ENCODE measurements at regions not wholly inside any gene's neighbourhood (a gene's known extent, or its start where the extent isn't known, plus 50 kb on each side); places are given as distances from the start of the nearest gene placed in this dataset.

DNA sequence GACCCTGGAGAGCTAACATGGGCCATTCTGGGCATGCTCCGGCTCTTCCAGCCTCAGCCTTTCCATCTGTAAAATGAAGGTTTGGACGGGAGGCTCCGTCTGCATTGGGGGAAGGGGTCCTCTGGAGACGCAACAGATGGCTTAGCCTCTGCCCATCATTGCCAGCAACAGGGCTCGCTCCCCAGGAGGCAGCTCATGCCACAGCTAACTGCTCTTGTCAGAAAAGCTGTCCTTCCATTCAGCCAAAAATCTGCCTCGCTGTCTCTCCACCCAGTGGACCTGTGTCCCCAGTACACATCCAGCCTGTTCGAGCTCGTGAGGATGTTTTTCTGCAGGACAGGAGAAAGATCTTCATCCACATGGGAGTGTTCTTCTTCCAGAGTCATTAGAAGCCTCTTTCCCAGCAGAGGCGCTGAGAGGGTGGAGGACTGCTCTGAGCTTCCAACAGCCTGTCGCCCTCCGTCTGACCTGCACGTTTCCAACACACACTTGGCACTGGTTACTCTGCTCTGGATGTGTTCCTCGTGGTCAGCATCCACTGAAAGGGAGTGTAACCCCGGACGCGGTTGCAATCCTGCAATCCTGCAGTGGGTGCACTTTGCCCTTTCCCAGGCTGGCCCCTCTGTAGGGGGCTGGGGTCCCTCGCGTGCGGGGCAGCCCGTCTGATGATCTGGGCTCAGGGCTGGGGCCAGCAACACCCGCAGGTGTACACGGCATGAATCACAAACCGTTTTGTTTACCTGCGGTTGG is 1340.9 kb downstream of the TBC1D22A start:
- Histone ChIP-seq H3K27me3 (ENCODE audit: control insufficient read depth, insufficient read depth, low read length) (no peaks in the 10 kb centered on the region), H3K36me3 (ENCODE audit: control insufficient read depth, insufficient read depth, low read length) (no peaks in the 10 kb centered on the region), H3K4me3 (ENCODE audit: low read length) (no peak overlapping the region), H3K4me1 (ENCODE audit: control insufficient read depth, insufficient read depth, low read length) (no peaks in the 10 kb centered on the region), H3K9ac (ENCODE audit: low read length) (no peak overlapping the region), H3K27ac (ENCODE audit: low read depth, low read length) (no peak overlapping the region)

DNA sequence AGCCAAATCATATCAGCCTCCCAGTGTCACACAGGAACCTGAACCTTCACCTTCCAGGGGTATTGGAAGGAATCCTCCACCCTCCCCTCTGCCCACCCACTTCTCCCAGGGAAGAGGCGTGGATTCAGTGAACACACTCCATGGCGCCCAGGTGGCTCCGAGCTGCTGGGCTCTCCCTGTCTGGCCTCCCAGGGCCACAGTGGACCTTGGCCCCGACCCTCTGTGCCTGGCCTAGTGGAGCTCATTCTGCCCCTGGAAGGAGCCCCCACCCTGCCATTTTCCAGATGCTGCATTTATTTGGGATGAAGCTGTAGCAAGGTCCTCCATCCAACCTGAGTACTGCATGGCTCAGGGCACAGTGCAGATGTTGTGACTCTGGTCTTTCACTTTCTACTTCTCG is 1340.1 kb downstream of the TBC1D22A start:
- Histone ChIP-seq H3K4me1 (ENCODE audit: control insufficient read depth, insufficient read depth, low read length) (no peaks in the 10 kb centered on the region), H3K27ac (ENCODE audit: low read depth, low read length) (no peak overlapping the region), H3K36me3 (ENCODE audit: control insufficient read depth, insufficient read depth, low read length) (no peaks in the 10 kb centered on the region), H3K9ac (ENCODE audit: low read length) (no peak overlapping the region), H3K4me3 (ENCODE audit: low read length) (no peak overlapping the region), H3K27me3 (ENCODE audit: control insufficient read depth, insufficient read depth, low read length) (no peaks in the 10 kb centered on the region)

- no peak overlapping the region for H3K4me3 ChIP-seq (ENCODE audit: low read length)
- no peaks in the 10 kb centered on the region for H3K4me1 ChIP-seq (ENCODE audit: control insufficient read depth, insufficient read depth, low read length)
- H3K9ac ChIP-seq (ENCODE audit: low read length), result no peak overlapping the region
- no peaks in the 10 kb centered on the region for H3K36me3 ChIP-seq (ENCODE audit: control insufficient read depth, insufficient read depth, low read length)
- H3K27ac ChIP-seq (ENCODE audit: low read depth, low read length), result no peak overlapping the region
- no peaks in the 10 kb centered on the region for H3K27me3 ChIP-seq (ENCODE audit: control insufficient read depth, insufficient read depth, low read length)
Measured at GRCh38 chr22:48101704-48102103, 1339.3 kb downstream of the TBC1D22A start.

GRCh38 chr22:48100685-48101417 is 1338.4 kb downstream of the TBC1D22A start:
- no peaks in the 10 kb centered on the region for H3K36me3 ChIP-seq (ENCODE audit: control insufficient read depth, insufficient read depth, low read length)
- H3K4me1 ChIP-seq (ENCODE audit: control insufficient read depth, insufficient read depth, low read length), result no peaks in the 10 kb centered on the region
- no peaks in the 10 kb centered on the region for H3K27me3 ChIP-seq (ENCODE audit: control insufficient read depth, insufficient read depth, low read length)
- no peak overlapping the region for H3K9ac ChIP-seq (ENCODE audit: low read length)
- no peak overlapping the region for H3K4me3 ChIP-seq (ENCODE audit: low read length)
- H3K27ac ChIP-seq (ENCODE audit: low read depth, low read length), result no peak overlapping the region

DNA sequence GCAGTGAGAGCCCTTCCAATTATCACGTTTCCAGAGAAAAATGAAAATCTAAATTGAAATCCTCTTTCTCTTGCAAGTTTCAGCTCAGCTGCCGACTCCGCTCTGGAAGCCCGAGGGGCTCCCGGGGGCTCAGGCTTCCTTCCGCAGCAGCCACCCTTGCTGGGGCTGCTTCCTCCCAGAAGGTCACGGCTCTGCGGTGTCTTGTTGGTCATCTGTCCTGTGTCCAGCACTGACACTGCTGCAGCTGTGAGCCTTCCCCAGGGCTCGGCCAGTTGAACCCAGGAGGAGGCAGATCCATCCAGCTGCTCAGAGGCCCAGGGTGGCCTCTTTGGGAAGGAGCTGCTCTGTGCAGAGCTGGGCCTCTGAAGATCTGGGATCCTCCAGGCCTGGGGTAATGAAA is 1337.2 kb downstream of the TBC1D22A start:
- no peak overlapping the region for H3K27ac ChIP-seq (ENCODE audit: low read depth, low read length)
- H3K4me1 ChIP-seq (ENCODE audit: control insufficient read depth, insufficient read depth, low read length), result no peaks in the 10 kb centered on the region
- no peaks in the 10 kb centered on the region for H3K27me3 ChIP-seq (ENCODE audit: control insufficient read depth, insufficient read depth, low read length)
- H3K9ac ChIP-seq (ENCODE audit: low read length), result no peak overlapping the region
- H3K4me3 ChIP-seq (ENCODE audit: low read length), result no peak overlapping the region
- no peaks in the 10 kb centered on the region for H3K36me3 ChIP-seq (ENCODE audit: control insufficient read depth, insufficient read depth, low read length)

- no peaks in the 10 kb centered on the region for H3K4me1 ChIP-seq (ENCODE audit: control insufficient read depth, insufficient read depth, low read length)
- H3K36me3 ChIP-seq (ENCODE audit: control insufficient read depth, insufficient read depth, low read length), result no peaks in the 10 kb centered on the region
- no peaks in the 10 kb centered on the region for H3K27me3 ChIP-seq (ENCODE audit: control insufficient read depth, insufficient read depth, low read length)
- no peak overlapping the region for H3K9ac ChIP-seq (ENCODE audit: low read length)
- H3K4me3 ChIP-seq (ENCODE audit: low read length), result no peak overlapping the region
- H3K27ac ChIP-seq (ENCODE audit: low read depth, low read length), result no peak overlapping the region
Measured at GRCh38 chr22:48099251-48099650, 1336.8 kb downstream of the TBC1D22A start.

DNA sequence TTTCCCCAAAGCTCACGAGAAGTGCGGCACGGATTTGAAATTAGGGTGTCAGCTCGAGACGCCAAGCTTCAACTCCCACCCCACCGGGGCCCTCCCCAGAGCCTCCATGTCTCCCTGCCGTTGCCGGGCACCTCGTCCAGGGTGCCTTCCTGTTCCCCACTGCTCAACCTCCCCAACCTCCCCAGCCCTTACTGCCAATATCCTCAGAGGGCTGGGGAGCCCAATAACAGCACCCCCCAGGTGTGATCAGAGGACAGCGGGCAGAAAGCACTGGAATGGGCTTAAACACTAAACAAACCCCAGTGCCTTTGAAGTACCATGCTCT is 1336.4 kb downstream of the TBC1D22A start:
- Histone ChIP-seq H3K9ac (ENCODE audit: low read length) (no peak overlapping the region), H3K27me3 (ENCODE audit: control insufficient read depth, insufficient read depth, low read length) (no peaks in the 10 kb centered on the region), H3K36me3 (ENCODE audit: control insufficient read depth, insufficient read depth, low read length) (no peaks in the 10 kb centered on the region), H3K4me3 (ENCODE audit: low read length) (no peak overlapping the region), H3K27ac (ENCODE audit: low read depth, low read length) (no peak overlapping the region), H3K4me1 (ENCODE audit: control insufficient read depth, insufficient read depth, low read length) (no peaks in the 10 kb centered on the region)

- Histone ChIP-seq H3K27me3 (ENCODE audit: control insufficient read depth, insufficient read depth, low read length) (no peaks in the 10 kb centered on the region), H3K4me3 (ENCODE audit: low read length) (no peak overlapping the region)
Measured at GRCh38 chr22:48098243-48098920, 1335.9 kb downstream of the TBC1D22A start.

DNA sequence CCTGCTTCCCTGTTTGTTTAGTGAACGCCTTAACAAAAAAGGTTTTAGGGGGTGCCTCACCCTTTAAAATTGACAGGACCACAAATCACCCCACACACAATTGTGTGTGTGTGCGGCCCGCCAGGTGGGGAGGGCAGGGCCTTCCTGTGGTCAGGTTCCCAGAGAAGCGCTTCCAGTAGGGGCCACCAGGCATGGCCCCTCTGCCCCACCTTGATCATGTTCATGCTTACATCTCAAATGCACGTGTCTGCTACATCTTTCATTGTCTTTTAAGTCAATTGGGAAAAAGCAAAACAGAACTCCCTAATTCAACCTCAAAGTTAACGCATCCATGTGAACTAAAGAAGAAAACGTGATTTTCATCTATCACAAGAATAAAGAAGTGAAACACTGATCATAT is 1335.3 kb downstream of the TBC1D22A start:
- Histone ChIP-seq H3K4me3 (ENCODE audit: low read length) (no peak overlapping the region), H3K27ac (ENCODE audit: low read depth, low read length) (no peak overlapping the region)

More at GRCh38 chr22:48098243-48098920, 1335.9 kb downstream of the TBC1D22A start:
- Histone ChIP-seq H3K9ac (ENCODE audit: low read length) (no peak overlapping the region), H3K36me3 (ENCODE audit: control insufficient read depth, insufficient read depth, low read length) (no peaks in the 10 kb centered on the region), H3K27ac (ENCODE audit: low read depth, low read length) (no peak overlapping the region), H3K4me1 (ENCODE audit: control insufficient read depth, insufficient read depth, low read length) (no peaks in the 10 kb centered on the region)

GRCh38 chr22:48096851-48097665 is 1334.6 kb downstream of the TBC1D22A start:
- H3K4me3 ChIP-seq (ENCODE audit: low read length), result no peak overlapping the region
- no peak overlapping the region for H3K27ac ChIP-seq (ENCODE audit: low read depth, low read length)
- H3K27me3 ChIP-seq (ENCODE audit: control insufficient read depth, insufficient read depth, low read length), result no peaks in the 10 kb centered on the region
- no peaks in the 10 kb centered on the region for H3K36me3 ChIP-seq (ENCODE audit: control insufficient read depth, insufficient read depth, low read length)
- H3K4me1 ChIP-seq (ENCODE audit: control insufficient read depth, insufficient read depth, low read length), result no peaks in the 10 kb centered on the region
- H3K9ac ChIP-seq (ENCODE audit: low read length), result no peak overlapping the region

More for the DNA sequence above, 1335.3 kb downstream of the TBC1D22A start:
- H3K9ac ChIP-seq (ENCODE audit: low read length), result no peak overlapping the region
- H3K4me1 ChIP-seq (ENCODE audit: control insufficient read depth, insufficient read depth, low read length), result no peaks in the 10 kb centered on the region
- no peaks in the 10 kb centered on the region for H3K36me3 ChIP-seq (ENCODE audit: control insufficient read depth, insufficient read depth, low read length)
- H3K27me3 ChIP-seq (ENCODE audit: control insufficient read depth, insufficient read depth, low read length), result no peaks in the 10 kb centered on the region

DNA sequence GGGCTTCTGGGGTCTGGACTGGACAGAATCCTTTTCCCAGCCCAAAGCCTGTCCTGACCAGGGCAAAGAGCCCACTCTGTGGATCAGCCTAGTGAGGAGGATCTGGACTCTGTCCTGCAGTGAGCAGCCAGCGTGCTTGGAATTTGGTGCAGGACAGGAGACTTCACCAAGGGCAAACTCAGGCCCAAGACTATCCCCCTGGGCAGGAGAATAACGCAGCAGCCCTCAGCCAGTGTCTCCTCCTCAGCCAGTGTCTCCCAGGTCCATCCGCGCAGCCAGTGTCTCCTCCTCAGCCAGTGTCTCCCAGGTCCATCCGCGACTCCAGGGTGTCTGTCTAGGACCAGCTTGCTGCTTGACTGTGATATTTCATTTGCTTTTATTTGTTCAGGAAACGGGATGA is 1334.0 kb downstream of the TBC1D22A start:
- Histone ChIP-seq H3K4me1 (ENCODE audit: control insufficient read depth, insufficient read depth, low read length) (no peaks in the 10 kb centered on the region), H3K9ac (ENCODE audit: low read length) (no peak overlapping the region), H3K4me3 (ENCODE audit: low read length) (no peak overlapping the region), H3K27me3 (ENCODE audit: control insufficient read depth, insufficient read depth, low read length) (no peaks in the 10 kb centered on the region), H3K27ac (ENCODE audit: low read depth, low read length) (no peak overlapping the region), H3K36me3 (ENCODE audit: control insufficient read depth, insufficient read depth, low read length) (no peaks in the 10 kb centered on the region)

DNA sequence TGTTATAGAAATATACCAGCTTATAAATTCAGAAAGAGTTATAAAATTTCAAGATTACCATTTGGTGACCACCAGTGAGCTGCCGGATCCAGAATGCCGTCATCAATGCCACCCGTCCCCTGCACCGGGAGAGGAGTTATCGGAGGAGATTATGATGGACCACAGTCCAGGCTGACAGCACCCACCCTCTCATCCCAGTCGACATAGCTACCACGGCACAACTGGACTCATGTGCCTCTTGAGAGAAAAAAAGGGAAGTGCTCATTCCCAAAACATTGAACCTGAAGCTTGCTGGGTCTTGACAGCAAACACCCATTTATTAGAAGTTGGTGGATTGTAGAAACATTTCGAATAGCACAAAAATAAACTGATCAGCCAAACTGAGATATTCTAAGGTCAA is 1331.5 kb downstream of the TBC1D22A start:
- no peak overlapping the region for H3K4me3 ChIP-seq (ENCODE audit: low read length)
- H3K9ac ChIP-seq (ENCODE audit: low read length), result no peak overlapping the region
- no peaks in the 10 kb centered on the region for H3K27me3 ChIP-seq (ENCODE audit: control insufficient read depth, insufficient read depth, low read length)
- no peaks in the 10 kb centered on the region for H3K36me3 ChIP-seq (ENCODE audit: control insufficient read depth, insufficient read depth, low read length)
- H3K4me1 ChIP-seq (ENCODE audit: control insufficient read depth, insufficient read depth, low read length), result peaks cover 10% of the 10 kb centered on the region
- no peak overlapping the region for H3K27ac ChIP-seq (ENCODE audit: low read depth, low read length)
